Stimulated activated CD4-positive, alpha-beta T cell treated with anti-CD3 and anti-CD28 coated beads, Interleukin-2, amount 100 ng/mL, for 4 hours (primary cell): ENCODE measurements at regions not wholly inside any gene's neighbourhood (a gene's known extent, or its start where the extent isn't known, plus 50 kb on each side); places are given as distances from the start of the nearest gene placed in this dataset.
"Not testable (repeated sequence)": the region's sequence is repeated elsewhere in the genome, so short reads cannot be mapped to it uniquely, and the experiment has no call there.

Source experiments
- DNase-seq: peaks from one replicate; pipeline ENCODE4 v3.0.0-alpha.2; 2020; ENCODE audit warnings: low read depth

- no peak for DNase-seq
Measured at GRCh38 chr5:102617191-102618187, 118.7 kb upstream of the SLCO6A1 start.

DNA sequence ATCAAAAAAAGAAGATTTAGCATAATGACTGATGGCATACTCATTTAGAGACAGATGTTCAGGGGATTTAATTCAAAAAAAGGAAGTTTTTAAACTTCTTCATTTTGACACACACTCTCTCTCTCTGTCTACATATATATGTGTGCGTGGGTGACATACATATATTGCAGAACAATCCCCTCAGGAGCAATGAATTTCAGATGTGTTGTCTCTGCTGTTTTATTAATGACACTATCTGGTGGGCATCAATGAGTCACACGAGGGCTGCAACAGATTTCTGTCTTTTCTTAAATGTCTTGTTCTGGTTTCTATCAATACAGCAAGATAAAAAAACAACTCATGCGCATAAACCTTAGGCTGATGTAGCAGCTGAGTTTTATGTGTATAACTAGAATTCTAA is 123.5 kb upstream of the SLCO6A1 start:
- DNase-seq, result no peak

DNA sequence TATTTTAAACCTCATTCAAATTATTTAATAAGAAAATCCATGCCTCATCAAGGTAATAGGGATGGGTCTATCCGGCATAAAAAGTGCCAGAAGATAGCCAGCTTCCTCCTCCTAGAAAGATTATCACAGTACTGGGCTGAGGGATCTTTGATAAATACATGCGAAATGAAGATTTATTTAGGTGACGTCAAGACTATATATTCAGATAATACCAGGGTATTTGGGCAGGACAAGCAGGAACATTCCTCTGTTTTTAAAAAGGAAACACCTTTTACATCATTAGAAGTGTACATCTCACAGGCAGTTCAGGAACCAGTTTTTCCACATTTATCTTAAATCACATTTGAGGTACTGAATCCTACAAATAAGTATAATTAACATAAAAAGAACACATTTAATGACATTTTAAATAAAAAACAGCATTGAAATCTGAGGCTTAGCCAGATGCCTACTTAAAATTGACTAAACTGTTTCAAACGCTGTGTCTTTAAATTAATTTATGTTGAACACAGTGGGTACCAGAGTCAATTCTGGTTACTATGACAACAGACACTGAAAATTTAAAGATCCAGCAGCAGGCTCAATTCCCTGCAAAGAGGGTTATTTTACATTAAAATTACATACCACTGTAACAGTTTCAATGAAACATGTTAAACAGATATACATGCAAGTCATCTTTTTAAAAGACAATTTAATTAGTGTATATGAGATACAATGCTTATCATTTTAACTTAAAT is 124.7 kb upstream of the SLCO6A1 start:
- no peak for DNase-seq

- no peak for DNase-seq
Measured at GRCh38 chr5:102624405-102624804, 125.6 kb upstream of the SLCO6A1 start.

DNA sequence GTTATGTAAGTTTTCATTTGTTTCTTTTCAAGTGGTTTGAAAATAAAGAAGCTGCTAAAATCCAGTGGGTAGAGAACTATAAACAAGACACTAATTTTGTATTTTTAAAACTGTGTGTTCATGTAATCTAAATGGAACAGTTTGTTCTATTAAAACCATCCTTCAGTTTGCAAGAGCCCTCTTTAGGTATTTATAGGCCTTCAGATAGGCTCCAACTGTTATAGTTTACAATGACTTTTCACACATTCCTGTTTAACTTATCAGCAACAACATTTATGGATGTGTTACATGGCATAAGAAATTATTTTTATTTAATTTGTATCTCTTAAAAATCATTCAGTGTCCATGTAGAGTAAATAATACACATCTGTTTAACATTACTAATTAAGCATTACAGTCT is 126.7 kb upstream of the SLCO6A1 start:
- no peak for DNase-seq

DNA sequence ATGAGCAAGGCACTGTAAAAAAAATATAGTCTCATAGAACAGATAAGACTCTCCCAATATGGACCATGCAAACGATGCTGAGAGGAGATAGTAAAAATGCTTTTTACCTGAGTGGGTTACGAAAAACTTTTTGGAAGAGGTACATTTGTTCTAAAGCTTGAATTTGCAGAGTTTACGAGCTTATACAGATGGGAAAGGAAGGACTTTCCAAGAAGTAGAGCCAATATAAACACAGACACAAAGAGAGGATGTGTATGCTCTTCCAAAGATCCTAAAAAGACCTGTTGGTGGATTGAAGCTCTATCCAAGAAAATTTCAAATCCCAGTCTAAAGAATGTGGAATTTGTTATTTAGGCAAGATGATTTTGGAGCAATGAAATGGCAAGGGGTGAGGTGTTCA is 127.1 kb upstream of the SLCO6A1 start:
- no peak for DNase-seq

GRCh38 chr5:102627315-102627714 is 127.8 kb upstream of the PAM start:
- DNase-seq, result no peak

- DNase-seq, result no peak
Measured at GRCh38 chr5:102628441-102629175, 126.5 kb upstream of the PAM start.

DNA sequence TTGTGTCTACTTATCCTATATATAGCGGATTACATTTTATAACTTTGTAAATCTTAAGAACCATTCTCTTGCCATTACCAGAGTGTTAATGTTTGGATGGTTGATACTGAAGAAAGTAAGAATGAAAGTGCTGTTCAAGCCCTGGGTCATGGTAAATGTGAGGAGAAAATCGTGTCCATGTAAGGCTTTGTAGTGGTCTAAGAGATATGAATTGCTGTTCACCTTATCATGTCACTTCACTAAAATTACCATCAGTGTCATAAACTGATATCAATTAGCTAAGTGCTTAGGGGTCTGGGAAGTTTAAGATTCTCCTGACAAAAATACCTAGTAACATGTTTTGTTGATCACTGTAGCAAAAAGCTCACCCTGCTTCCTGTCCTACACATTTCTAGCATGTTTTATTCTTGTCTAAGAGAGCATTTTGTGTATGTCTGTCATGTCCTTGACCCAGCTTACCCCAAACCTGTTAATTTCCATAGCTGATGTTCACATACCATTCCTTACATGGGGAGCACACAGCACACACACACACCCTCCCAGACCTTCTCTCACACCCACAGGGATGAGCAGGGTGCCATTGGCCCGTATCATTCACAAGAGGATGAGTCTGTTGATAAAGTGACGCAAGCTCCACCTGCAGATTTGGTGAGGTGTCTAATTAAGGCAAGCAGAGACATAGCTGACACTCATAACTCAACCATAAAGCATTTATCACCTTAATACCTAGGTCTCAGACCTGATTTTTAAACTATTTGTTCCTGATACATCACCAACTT is 125.1 kb upstream of the PAM start:
- DNase-seq, result no peak

- not testable (repeated sequence) for DNase-seq
Measured at GRCh38 chr5:102635399-102635798, 119.7 kb upstream of the PAM start.

DNA sequence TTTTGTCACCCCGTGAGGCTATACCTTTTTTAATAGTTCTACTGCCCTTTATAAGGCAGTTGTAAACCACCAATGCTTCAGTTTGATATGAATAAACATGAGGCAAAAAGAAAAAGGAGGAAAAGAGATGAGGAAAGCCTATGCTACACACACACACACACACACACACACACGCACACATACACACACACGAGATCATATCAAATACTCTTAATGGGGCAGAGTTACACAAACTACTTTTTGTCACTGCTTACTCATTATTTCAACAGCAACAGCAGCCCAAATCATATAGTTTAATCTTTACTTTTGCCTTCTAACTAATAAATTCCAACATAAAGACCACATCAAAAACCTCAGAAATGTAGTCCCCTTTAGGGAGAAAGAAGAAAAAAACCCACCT is 116.8 kb upstream of the PAM start:
- no peak for DNase-seq

DNA sequence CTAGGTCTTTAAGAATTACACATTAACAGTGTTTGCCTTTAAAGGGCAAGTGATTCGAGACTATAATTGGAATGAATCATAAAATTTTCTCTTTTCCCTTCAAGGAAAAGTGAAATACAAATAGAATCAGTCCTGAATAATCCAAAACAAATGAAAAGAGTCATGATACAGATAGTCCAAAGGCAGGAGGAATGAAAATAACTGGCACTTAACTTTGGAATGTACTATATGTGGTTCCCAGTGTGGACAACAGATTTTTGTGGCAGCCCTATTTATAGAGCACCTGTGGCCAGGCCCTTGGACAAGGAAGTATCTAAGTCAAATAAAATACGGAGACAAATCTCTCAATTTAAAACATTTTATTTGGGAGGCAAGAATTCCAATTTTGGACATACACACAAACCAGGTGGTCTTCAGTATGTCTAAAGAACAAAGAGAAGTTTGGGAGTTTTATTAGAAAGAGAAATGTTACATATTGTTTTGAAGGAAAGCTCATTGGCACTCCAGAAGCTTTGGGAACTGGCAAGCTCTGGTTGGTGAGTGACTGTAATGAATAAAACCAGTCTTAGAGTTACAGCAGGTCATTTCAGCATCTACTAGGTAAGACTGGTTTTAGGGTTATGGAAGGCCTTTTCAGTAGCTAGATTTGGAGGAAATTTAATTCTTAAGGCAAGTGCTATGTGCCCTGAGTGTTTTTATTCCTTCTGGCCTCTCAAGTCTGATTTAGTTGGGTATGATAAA is 116.0 kb upstream of the PAM start:
- no peak for DNase-seq

- DNase-seq, result no peak
Measured at GRCh38 chr5:102649731-102650130, 105.4 kb upstream of the PAM start.

- no peak for DNase-seq
Measured at GRCh38 chr5:102651466-102651865, 103.6 kb upstream of the PAM start.

- no peak for DNase-seq
Measured at GRCh38 chr5:102654559-102655349, 100.4 kb upstream of the PAM start.

- no peak for DNase-seq
Measured at GRCh38 chr5:102659151-102659550, 96.0 kb upstream of the PAM start.

GRCh38 chr5:102660111-102660510 is 95.0 kb upstream of the PAM start:
- no peak for DNase-seq

DNA sequence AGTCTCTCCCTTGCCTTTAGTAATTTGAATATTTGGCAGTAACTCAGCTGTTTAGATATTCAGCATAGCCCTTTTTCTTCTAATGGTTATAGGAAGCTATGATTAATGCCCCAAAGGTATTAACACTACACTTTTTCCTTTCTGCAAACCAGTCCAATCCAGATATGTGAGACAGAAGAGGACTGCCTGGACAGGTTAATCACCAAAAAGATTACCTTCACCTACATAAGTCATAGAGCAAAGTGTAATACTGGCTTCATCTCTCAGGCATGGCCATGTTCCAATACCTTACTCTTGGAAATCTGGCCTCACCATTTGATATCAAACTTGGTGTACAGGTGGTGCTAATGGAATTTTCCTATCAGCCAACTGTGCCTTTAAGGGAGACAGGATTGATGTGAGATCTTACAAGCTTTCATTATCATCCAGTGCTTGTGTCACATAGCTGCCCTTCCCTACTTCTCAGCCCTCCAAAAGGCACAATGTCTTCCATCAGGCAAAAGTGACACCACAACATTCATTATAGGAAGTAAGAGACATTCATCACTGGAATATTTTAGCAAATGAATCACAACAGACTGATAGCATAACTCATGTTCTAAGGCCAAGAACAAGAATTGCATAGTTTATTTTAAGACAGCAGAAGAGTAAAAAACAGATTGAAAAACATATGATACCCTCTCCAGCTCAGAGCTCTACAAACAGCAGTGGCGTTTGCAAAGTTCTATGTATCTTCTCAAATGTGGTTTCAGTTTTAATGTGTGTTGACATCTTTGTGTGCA is 91.2 kb upstream of the PAM start:
- DNase-seq, result no peak

- no peak for DNase-seq
Measured at GRCh38 chr5:102664616-102665335, 90.3 kb upstream of the PAM start.
